HG02870 (cell line): ENCODE measurements at regions not wholly inside any gene's neighbourhood (a gene's known extent, or its start where the extent isn't known, plus 50 kb on each side); places are given as distances from the start of the nearest gene placed in this dataset.
"Not testable (repeated sequence)": the region's sequence is repeated elsewhere in the genome, so short reads cannot be mapped to it uniquely, and the experiment has no call there.

Experiments
- ATAC-seq: cut with Tn5 transposase; IDR thresholded peaks from one replicate; pipeline ENCODE4 v1.9.1; 2021; ENCODE audit warnings: mild to moderate bottlenecking, moderate library complexity; ENCODE audit not compliant: unreplicated experiment

DNA sequence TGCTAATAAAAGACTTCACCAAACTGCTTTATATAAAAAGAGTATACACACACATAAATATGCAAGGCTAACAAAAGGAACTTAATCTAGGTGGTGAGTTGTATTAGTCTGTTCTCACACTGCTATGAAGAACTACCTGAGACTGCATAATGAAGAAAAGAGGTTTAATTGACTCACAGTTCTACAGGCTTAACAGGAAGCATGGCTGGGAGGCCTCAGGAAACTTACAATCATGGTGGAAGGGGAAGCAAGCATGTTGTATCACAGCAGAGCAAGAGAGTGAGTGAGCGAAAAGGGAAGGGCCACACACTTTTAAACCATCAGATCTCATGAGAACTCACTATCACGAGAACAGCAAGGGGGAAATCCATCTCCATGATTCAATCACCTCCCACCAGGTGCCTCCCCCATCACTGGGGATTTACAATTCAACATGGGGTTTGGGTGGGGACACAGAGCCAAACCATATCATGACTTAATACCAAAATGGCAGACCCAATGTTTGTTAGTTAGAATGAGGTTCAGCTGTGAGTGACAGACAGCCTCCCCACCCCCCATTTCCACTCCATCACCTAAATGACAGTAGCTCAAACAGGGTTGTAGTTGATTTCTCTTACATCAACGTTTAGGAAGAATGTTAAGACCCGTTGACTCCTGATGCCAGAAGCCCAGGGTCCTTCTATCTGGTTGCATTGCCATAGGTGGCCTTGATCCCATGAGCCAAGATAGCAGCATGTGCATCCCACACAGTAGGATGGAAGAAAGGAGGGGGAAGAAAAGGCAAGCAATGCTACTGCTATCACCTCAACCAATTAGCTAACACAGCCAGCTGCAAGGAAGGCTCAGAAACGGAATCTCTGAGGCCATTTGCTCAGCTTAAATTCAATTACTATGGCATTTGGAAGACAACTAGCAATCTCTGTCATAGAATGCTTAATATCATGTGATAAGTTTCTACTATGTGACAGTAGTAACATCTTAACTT is 77.0 kb downstream of the CCDC71L start:
- ATAC-seq, result no peak

DNA sequence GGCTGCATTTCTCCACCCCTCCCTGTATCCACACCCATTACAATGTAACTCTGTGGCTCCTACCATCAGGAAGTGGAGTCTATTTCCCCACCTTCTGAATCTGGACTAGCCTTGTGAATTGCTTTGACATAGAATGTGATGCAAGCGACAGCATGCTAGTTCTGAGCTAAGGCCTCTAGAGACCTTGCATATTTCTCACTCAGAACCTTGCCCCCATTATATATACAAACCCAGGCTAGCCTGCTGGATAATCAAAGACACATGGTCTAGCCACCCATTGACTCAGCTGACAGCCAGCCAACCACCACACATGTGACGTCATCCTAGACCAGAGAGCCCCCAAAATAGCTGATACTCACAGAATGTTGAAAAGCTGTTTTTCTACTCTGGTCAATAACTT is 77.9 kb downstream of the CCDC71L start:
- ATAC-seq, result no peak

DNA sequence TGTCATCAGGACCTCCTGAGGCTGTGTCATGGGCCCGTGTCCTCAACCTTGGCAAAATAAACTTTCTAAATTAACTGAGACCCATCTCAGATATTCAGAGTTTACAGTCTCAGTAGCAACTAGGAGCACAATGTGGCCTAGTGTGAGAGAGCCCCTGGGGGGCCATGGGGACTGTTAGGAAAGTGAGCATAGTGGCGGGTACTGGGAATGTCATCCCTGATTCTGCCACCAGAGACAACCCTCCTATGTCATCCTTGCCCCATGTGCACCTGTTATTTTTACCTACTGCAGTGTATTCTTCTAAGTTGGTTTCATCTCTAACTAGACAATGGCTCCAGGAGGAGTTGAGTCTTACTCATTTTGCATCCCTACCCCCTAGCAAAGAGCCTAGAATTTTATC is 78.6 kb downstream of the CCDC71L start:
- ATAC-seq, result no peak

- not testable (repeated sequence) for ATAC-seq
Observed at GRCh38 chr7:106579086-106579485, 81.9 kb downstream of the CCDC71L start.

- no peak for ATAC-seq
Observed at GRCh38 chr7:106575138-106575823, 85.7 kb downstream of the CCDC71L start.

DNA sequence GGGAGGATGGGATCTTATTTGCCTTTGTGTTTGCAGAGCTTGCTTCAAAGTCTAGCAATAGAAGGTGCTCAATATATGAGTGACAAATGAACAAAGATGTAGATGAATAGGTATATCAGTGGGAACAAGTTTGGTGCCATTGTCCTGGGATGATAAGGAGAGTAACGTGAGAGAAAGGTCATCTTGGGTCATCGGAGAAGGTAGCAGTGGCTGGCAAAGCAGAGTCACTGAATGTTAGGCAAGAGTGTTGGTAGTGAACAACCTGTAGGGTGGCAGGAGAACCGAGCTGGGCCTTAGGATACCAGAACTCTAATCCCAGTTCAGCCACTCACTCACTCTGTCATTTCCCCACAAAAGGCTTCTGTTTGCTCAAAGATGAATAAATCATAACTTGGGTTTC is 87.2 kb downstream of the CCDC71L start:
- no peak for ATAC-seq

GRCh38 chr7:106573125-106573663 is 87.8 kb downstream of the CCDC71L start:
- ATAC-seq, result no peak

GRCh38 chr7:106572394-106573124 is 88.4 kb downstream of the CCDC71L start:
- no peak for ATAC-seq

GRCh38 chr7:106571563-106571962 is 89.4 kb downstream of the CCDC71L start:
- no peak for ATAC-seq

DNA sequence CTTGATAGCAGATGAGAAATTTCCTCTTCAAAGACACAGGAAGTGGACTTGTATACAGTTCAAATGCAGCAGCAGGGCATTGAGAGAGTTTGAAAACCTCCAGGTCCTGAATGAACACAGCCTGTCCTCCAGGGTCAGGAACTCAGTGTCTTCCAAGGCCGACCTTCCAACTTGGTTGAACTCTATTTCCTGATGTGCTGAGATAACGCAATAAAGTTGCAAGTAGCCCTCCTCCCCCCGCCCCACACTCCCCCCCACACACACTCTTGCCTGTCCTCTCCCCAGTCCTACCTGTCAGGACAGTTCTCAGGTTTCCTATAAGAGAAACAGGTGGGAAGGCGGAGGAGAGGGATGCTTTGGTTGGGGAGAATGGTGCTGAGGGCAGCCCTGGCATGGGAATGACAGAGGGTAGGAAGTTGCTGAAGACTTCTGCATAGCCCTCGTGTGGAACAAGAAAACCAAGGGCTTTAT is 90.0 kb downstream of the CCDC71L start:
- no peak for ATAC-seq

GRCh38 chr7:106570146-106570545 is 90.8 kb downstream of the CCDC71L start:
- ATAC-seq, result no peak

- no peak for ATAC-seq
Observed at GRCh38 chr7:106569500-106569929, 91.4 kb downstream of the CCDC71L start.

DNA sequence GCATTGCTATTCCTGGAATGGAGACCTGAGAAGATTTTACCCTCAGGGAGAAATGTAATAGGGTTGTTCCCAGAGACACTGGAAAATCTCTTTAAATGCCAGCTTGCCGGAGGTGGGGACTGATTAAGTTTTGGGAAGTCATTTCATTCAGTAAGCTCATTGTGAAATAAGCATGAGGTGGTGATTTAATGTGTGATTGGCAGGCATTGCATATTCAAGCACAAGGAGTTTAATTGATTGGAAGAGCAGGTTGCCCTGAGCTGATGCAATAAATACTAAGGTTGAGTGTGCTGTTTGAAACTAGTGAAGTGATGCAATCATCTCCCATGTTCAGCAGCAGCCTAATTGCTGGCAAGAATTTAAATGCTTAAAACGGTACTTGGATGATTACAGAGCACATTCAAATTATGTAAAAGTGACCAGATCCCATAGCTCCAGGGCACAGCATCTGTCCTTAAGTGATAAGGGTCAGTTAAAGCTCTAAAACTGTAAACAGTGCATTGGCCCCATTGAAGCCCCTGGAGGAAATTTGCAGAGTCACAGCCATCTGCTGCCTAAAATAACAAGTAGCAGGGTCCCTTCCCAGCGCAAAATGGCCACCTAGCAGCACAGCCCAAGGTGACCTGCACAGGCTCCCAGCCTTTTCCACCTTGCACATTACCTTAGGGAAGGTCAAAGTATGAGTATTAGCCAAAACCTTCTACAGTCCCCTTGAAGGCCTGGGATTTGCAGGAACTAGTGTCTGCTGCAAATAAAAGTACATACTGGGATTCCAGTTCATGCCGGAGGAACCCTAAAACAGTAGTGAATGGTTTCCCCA is 92.1 kb downstream of the CCDC71L start:
- ATAC-seq, result no peak

GRCh38 chr7:106568002-106568679 is 92.8 kb downstream of the CCDC71L start:
- ATAC-seq, result no peak

GRCh38 chr7:106567204-106568001 is 93.6 kb downstream of the CCDC71L start:
- not testable (repeated sequence) for ATAC-seq

DNA sequence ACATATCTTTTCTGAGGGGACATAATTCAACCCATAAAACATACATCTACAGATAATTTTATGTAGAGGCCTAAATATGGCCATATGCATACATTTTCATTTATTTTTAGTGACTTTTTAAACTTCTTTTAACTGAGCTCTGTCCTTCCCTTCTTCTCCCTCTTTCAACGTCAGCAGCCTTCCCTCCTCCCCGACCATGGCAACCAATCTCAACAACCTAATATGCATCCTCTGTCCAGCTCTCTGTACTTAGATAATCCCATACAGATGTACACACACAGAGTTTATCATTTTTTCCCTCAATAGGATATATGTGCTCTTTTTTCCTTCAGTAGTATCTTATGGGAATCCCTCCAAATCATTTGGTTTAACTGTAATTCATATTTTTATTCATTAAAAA is 94.3 kb downstream of the CCDC71L start:
- no peak for ATAC-seq

- ATAC-seq, result no peak
Observed at GRCh38 chr7:106566196-106566595, 94.8 kb downstream of the CCDC71L start.

DNA sequence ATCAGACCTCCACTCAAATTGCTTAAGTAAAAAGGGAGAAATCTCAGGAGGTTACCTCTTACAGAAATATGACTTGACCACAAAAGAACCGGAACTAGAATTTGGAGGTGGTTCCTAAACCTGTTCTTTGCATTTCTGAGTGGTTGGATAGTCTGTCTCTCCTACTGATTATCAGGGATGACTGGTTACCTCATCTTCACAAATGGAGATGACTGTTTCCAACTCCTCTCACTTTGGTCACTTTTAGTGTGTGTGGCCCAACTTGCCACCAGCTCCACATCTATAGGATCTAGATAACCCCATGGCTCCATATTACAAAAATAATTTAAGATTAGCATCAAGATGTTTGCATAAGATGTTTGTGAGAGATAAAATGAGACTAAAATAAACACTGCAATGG is 95.5 kb downstream of the CCDC71L start:
- no peak for ATAC-seq
